Right lobe of liver (tissue), 6 donors: ENCODE measurements at regions not wholly inside any gene's neighbourhood (a gene's known extent, or its start where the extent isn't known, plus 50 kb on each side); places are given as distances from the start of the nearest gene placed in this dataset.

Experiments
- ATAC-seq, 4 donors: fragments of 200-7000 bp; cut with Tn5 transposase; one replicate each; pipeline ENCODE4 v1.9.1; 2020; ENCODE audit warnings: mild to moderate bottlenecking in 4 of 4, moderate library complexity in 4 of 4
- DNase-seq, 3 donors: peaks; one replicate each; pipeline ENCODE4 v3.0.0-alpha.2; 2020
- H3K27ac ChIP-seq, 3 donors: fragments of 200-600 bp; one replicate each; pipeline ENCODE4 v1.8.0; 2022
- H3K27me3 ChIP-seq, 2 donors: fragments of 200-600 bp; one replicate each; pipeline ENCODE4 v1.8.0; 2022
- H3K36me3 ChIP-seq, 4 donors: fragments of 200-600 bp; sonication (generic) in 1 of 4; one replicate each; pipeline versions ENCODE4 v1.5.1 to v1.8.0; 2017 to 2022; ENCODE audit warnings: control low read depth in 1 of 4
- H3K4me1 ChIP-seq, 4 donors: fragments of 200-600 bp; sonication (generic) in 1 of 4; one replicate each; pipeline versions ENCODE4 v1.5.1 to v1.8.0; 2017 to 2022; ENCODE audit warnings: control low read depth in 1 of 4
- H3K4me3 ChIP-seq, 3 donors: fragments of 200-600 bp; one replicate each; pipeline ENCODE4 v1.8.0; 2022
- H3K9me3 ChIP-seq, 4 donors: fragments of 200-600 bp; sonication (generic) in 1 of 4; one replicate each; pipeline versions ENCODE4 v1.5.1 to v1.8.0; 2017 to 2022; ENCODE audit warnings: control low read depth in 1 of 4
- POLR2A ChIP-seq: fragments of 450-650 bp; IDR thresholded peaks from one replicate; pipeline ENCODE4 v1.6.1; 2017; ENCODE audit warnings: antibody characterized with exemption, mild to moderate bottlenecking
- WGBS: methylation state at CpG from one replicate; pipeline ENCODE4 v1.1.6; 2018; ENCODE audit warnings: low coverage, low lambda C conversion rate; ENCODE audit not compliant: insufficient coverage; ENCODE audit errors: missing lambda C conversion rate; 5-methylcytosine and 5-hydroxymethylcytosine counted together
- intact Hi-C, 2 donors: fragments of 100-400 bp; cut with DNase I; formaldehyde crosslinking; loops; one replicate each; pipeline versions ENCODE4 v1.11.2 to v1.14.1; 2022
- TF ChIP-seq, protein P1 (sequence below), 4 donors: fragments of 200-600 bp in 3 of 4; fragments of 450-650 bp in 1 of 4; IDR thresholded peaks; one replicate each; pipeline versions ENCODE4 v1.5.1 to v1.8.0; 2016 to 2022; ENCODE audit warnings: antibody characterized with exemption in 4 of 4, mild to moderate bottlenecking in 2 of 4
- donor health status: DM: no; HTN: yes; CAD: no.
- donor health status: DM: no; HTN: no; CAD: no.
- donor health status: DM: no; HTN: no; CAD: no.
- donor health status: DM: no; HTN: yes; CAD: no.
- donor health status: DM: no; HTN: yes; CAD: no.

DNA sequence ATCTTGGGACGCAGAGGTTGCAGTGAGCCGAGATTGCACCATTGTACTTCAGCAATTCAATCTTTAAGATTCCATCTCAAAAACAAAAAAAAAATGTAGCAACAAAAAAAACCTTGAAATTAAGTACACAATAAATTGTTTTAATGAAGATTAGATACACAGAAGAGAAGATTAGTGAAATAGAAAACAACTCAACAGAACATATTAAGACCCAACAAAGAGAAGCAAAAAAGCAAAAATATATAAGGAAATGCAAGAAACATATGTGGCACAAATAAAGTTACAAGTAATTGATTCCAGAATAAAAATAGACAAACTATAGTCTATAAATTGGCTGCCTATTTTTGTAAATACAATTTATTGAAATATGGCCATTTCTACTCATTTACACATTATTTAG, 445.2 kb downstream of the EPM2A start:
- no peak overlapping the region for H3K27ac ChIP-seq
- TF ChIP-seq, protein P1, sequence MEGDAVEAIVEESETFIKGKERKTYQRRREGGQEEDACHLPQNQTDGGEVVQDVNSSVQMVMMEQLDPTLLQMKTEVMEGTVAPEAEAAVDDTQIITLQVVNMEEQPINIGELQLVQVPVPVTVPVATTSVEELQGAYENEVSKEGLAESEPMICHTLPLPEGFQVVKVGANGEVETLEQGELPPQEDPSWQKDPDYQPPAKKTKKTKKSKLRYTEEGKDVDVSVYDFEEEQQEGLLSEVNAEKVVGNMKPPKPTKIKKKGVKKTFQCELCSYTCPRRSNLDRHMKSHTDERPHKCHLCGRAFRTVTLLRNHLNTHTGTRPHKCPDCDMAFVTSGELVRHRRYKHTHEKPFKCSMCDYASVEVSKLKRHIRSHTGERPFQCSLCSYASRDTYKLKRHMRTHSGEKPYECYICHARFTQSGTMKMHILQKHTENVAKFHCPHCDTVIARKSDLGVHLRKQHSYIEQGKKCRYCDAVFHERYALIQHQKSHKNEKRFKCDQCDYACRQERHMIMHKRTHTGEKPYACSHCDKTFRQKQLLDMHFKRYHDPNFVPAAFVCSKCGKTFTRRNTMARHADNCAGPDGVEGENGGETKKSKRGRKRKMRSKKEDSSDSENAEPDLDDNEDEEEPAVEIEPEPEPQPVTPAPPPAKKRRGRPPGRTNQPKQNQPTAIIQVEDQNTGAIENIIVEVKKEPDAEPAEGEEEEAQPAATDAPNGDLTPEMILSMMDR (IDR thresholded peaks at IDR 0.05): no peak
- no peak for TF ChIP-seq POLR2A
- no peaks in the 10 kb centered on the region for H3K4me1 ChIP-seq
- 91% methylated on average over 2 of the region's 2 CpGs for WGBS
- DNase-seq (no peak), ATAC-seq (no peak)
- H3K4me3 ChIP-seq: no peak overlapping the region
- intact Hi-C loops: no loop called here
- no peaks in the 10 kb centered on the region for H3K9me3 ChIP-seq
- no peaks in the 10 kb centered on the region for H3K27me3 ChIP-seq
- no peaks in the 10 kb centered on the region for H3K36me3 ChIP-seq

- ATAC-seq (no peak), DNase-seq (no peak)
- intact Hi-C loops: no loop called here
- no peaks in the 10 kb centered on the region for H3K4me1 ChIP-seq
- no peaks in the 10 kb centered on the region for H3K9me3 ChIP-seq
- H3K4me3 ChIP-seq: no peak overlapping the region
- TF ChIP-seq, protein P1 (IDR thresholded peaks at IDR 0.05): no peak
- no peak for TF ChIP-seq POLR2A
- no peaks in the 10 kb centered on the region for H3K36me3 ChIP-seq
- no peak overlapping the region for H3K27ac ChIP-seq
- no peaks in the 10 kb centered on the region for H3K27me3 ChIP-seq
- 90% methylated on average over 2 of the region's 2 CpGs for WGBS
Observed at GRCh38 chr6:145292066-145292465, 443.3 kb downstream of the EPM2A start.

- ATAC-seq: no peak
- 69% methylated on average over 4 of the region's 4 CpGs for WGBS
Observed at GRCh38 chr6:145294942-145295341, 440.4 kb downstream of the EPM2A start.

DNA sequence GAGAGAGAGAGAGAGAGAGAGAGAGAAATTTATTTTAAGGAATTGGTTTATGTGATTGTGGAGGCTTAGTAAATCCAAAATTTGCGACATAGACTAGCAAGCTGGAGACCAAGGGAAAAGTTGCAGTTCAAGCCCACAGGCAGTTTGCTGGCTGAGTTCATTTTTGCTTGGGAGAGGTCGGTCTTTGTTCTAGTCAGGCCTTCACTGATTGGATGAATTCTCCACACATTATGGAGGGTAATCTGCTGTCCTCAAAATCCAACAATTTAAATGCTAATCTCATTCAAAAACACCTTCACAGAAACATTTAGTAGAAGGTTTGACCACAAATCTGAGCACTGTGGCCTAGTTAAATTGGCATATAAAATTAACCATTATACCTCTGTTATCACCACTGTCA, 439.6 kb downstream of the EPM2A start:
- TF ChIP-seq, protein P1 (IDR thresholded peaks at IDR 0.05): no peak
- TF ChIP-seq POLR2A: no peak
- H3K4me1 ChIP-seq: no peaks in the 10 kb centered on the region
- ATAC-seq (no peak), DNase-seq (no peak)
- no peak overlapping the region for H3K27ac ChIP-seq
- 100% methylated on average over 1 of the region's 2 CpGs for WGBS
- no peaks in the 10 kb centered on the region for H3K9me3 ChIP-seq
- no peak overlapping the region for H3K4me3 ChIP-seq
- no peaks in the 10 kb centered on the region for H3K36me3 ChIP-seq
- intact Hi-C loops: no loop called here
- no peaks in the 10 kb centered on the region for H3K27me3 ChIP-seq

More at GRCh38 chr6:145294942-145295341, 440.4 kb downstream of the EPM2A start:
- no peak overlapping the region for H3K4me3 ChIP-seq
- H3K27ac ChIP-seq: no peak overlapping the region
- no peaks in the 10 kb centered on the region for H3K36me3 ChIP-seq
- TF ChIP-seq POLR2A: no peak
- TF ChIP-seq, protein P1 (IDR thresholded peaks at IDR 0.05): no peak
- H3K9me3 ChIP-seq: no peaks in the 10 kb centered on the region
- no peaks in the 10 kb centered on the region for H3K27me3 ChIP-seq
- no peak for DNase-seq
- no peaks in the 10 kb centered on the region for H3K4me1 ChIP-seq
- intact Hi-C loops: no loop called here

DNA sequence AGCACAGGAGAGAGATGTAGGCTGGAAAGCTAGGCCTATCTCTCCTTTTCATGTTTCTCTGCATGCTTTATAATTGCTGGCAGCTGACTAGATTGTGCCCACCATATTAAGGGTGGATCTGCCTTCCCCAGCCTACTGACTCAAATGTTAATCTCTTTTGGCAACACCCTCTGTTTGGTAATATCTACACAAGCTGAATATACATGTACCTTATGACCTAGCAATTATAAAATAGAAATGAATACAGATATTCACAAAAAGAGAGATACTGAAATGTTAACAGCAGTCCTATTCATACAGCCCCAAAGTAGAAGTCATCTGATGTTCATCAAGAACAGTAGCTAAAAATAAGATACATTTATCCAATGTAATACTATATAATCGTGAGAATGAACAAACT, 429.6 kb downstream of the EPM2A start:
- ATAC-seq (no peak), DNase-seq (no peak)
- TF ChIP-seq, protein P1 (IDR thresholded peaks at IDR 0.05): no peak
- TF ChIP-seq POLR2A: no peak
- Histone ChIP-seq H3K27ac (no peak overlapping the region), H3K4me1 (no peaks in the 10 kb centered on the region), H3K27me3 (no peaks in the 10 kb centered on the region), H3K36me3 (no peaks in the 10 kb centered on the region), H3K9me3 (no peaks in the 10 kb centered on the region), H3K4me3 (no peak overlapping the region)
- 73% methylated on average over 1 of the region's 1 CpG for WGBS
- intact Hi-C loops: no loop called here
